Mucosa of rectum (tissue), 2 donors: ENCODE measurements at regions not wholly inside any gene's neighbourhood (a gene's known extent, or its start where the extent isn't known, plus 50 kb on each side); places are given as distances from the start of the nearest gene placed in this dataset.

Source experiments
- H3K27ac ChIP-seq, 2 donors: one replicate each; pipeline ENCODE4 v1.7.0; 2013; ENCODE audit warnings: inconsistent platforms in 2 of 2, low read depth in 2 of 2, low read length in 2 of 2
- H3K27me3 ChIP-seq, 2 donors: one replicate each; pipeline ENCODE4 v1.7.0; 2013; ENCODE audit warnings: low read length in 2 of 2; ENCODE audit not compliant: control insufficient read depth in 2 of 2, insufficient read depth in 2 of 2
- H3K36me3 ChIP-seq, 2 donors: one replicate each; pipeline ENCODE4 v1.7.0; 2013; ENCODE audit warnings: low read length in 2 of 2; ENCODE audit not compliant: control insufficient read depth in 2 of 2, insufficient read depth in 2 of 2
- H3K4me1 ChIP-seq, 2 donors: one replicate each; pipeline ENCODE4 v1.7.0; 2013; ENCODE audit warnings: low read length in 2 of 2, mild to moderate bottlenecking in 1 of 2; ENCODE audit not compliant: control insufficient read depth in 2 of 2, insufficient read depth in 2 of 2
- H3K4me3 ChIP-seq, 2 donors: one replicate each; pipeline ENCODE4 v1.7.0; 2013; ENCODE audit warnings: low read length in 2 of 2
- H3K9ac ChIP-seq, 2 donors: one replicate each; pipeline ENCODE4 v1.7.0; 2013; ENCODE audit warnings: low read length in 2 of 2, low read depth in 1 of 2, mild to moderate bottlenecking in 1 of 2
- H3K9me3 ChIP-seq, 2 donors: one replicate each; pipeline ENCODE4 v1.7.0; 2013; ENCODE audit warnings: low read length in 2 of 2; ENCODE audit not compliant: control insufficient read depth in 2 of 2
- donor health status: healthy.
- donor health status: Normal muscosa, but diverticular disease.

GRCh38 chr2:52882974-52883373 is 884.6 kb upstream of the CHAC2 start:
- no peaks in the 10 kb centered on the region for H3K4me1 ChIP-seq
- no peak overlapping the region for H3K27ac ChIP-seq
- H3K27me3 ChIP-seq = no peaks in the 10 kb centered on the region
- H3K36me3 ChIP-seq = no peaks in the 10 kb centered on the region
- H3K9ac ChIP-seq = no peak overlapping the region
- H3K4me3 ChIP-seq = no peak overlapping the region
- no peaks in the 10 kb centered on the region for H3K9me3 ChIP-seq

- H3K9ac ChIP-seq = no peak overlapping the region
- no peaks in the 10 kb centered on the region for H3K9me3 ChIP-seq
- H3K36me3 ChIP-seq = no peaks in the 10 kb centered on the region
- no peaks in the 10 kb centered on the region for H3K4me1 ChIP-seq
- no peak overlapping the region for H3K27ac ChIP-seq
- H3K27me3 ChIP-seq = no peaks in the 10 kb centered on the region
- no peak overlapping the region for H3K4me3 ChIP-seq
These were observed 886.0 kb upstream of the CHAC2 start for GRCh38 chr2:52881606-52882005.

- Histone ChIP-seq H3K36me3 (no peaks in the 10 kb centered on the region), H3K4me3 (no peak overlapping the region), H3K27ac (no peak overlapping the region), H3K4me1 (no peaks in the 10 kb centered on the region), H3K9me3 (no peaks in the 10 kb centered on the region), H3K27me3 (no peaks in the 10 kb centered on the region), H3K9ac (no peak overlapping the region)
These were observed 886.7 kb upstream of the CHAC2 start for GRCh38 chr2:52880872-52881271.

- Histone ChIP-seq H3K27ac (no peak overlapping the region), H3K9ac (no peak overlapping the region), H3K9me3 (no peaks in the 10 kb centered on the region), H3K4me3 (no peak overlapping the region), H3K36me3 (no peaks in the 10 kb centered on the region), H3K27me3 (no peaks in the 10 kb centered on the region), H3K4me1 (no peaks in the 10 kb centered on the region)
These were observed 888.0 kb upstream of the CHAC2 start for GRCh38 chr2:52879561-52879960.

- Histone ChIP-seq H3K36me3 (no peaks in the 10 kb centered on the region), H3K27me3 (no peaks in the 10 kb centered on the region), H3K4me3 (no peak overlapping the region), H3K9me3 (no peaks in the 10 kb centered on the region), H3K4me1 (no peaks in the 10 kb centered on the region), H3K9ac (no peak overlapping the region), H3K27ac (no peak overlapping the region)
These were observed 889.9 kb upstream of the CHAC2 start for GRCh38 chr2:52877703-52878102.

GRCh38 chr2:52874466-52875106 is 893.0 kb upstream of the CHAC2 start:
- Histone ChIP-seq H3K4me3 (no peak overlapping the region), H3K9me3 (no peaks in the 10 kb centered on the region), H3K36me3 (no peaks in the 10 kb centered on the region), H3K27me3 (no peaks in the 10 kb centered on the region), H3K27ac (no peak overlapping the region), H3K4me1 (no peaks in the 10 kb centered on the region), H3K9ac (no peak overlapping the region)

- no peak overlapping the region for H3K9ac ChIP-seq
- no peaks in the 10 kb centered on the region for H3K4me1 ChIP-seq
- no peak overlapping the region for H3K4me3 ChIP-seq
- no peaks in the 10 kb centered on the region for H3K27me3 ChIP-seq
- no peaks in the 10 kb centered on the region for H3K36me3 ChIP-seq
- H3K9me3 ChIP-seq = no peaks in the 10 kb centered on the region
- no peak overlapping the region for H3K27ac ChIP-seq
These were observed 904.8 kb upstream of the CHAC2 start for GRCh38 chr2:52862801-52863200.

- Histone ChIP-seq H3K9me3 (no peaks in the 10 kb centered on the region), H3K9ac (no peak overlapping the region), H3K36me3 (no peaks in the 10 kb centered on the region), H3K4me1 (no peaks in the 10 kb centered on the region), H3K27me3 (no peaks in the 10 kb centered on the region), H3K27ac (no peak overlapping the region), H3K4me3 (no peak overlapping the region)
These were observed 906.0 kb upstream of the CHAC2 start for GRCh38 chr2:52861596-52861995.

GRCh38 chr2:52859065-52859464 is 908.5 kb upstream of the CHAC2 start:
- H3K27me3 ChIP-seq = no peaks in the 10 kb centered on the region

GRCh38 chr2:52857722-52858121 is 909.9 kb upstream of the CHAC2 start:
- Histone ChIP-seq H3K9ac (no peak overlapping the region), H3K27ac (no peak overlapping the region), H3K27me3 (no peaks in the 10 kb centered on the region), H3K9me3 (no peaks in the 10 kb centered on the region), H3K36me3 (no peaks in the 10 kb centered on the region), H3K4me3 (no peak overlapping the region), H3K4me1 (no peaks in the 10 kb centered on the region)

More at GRCh38 chr2:52859065-52859464, 908.5 kb upstream of the CHAC2 start:
- Histone ChIP-seq H3K9ac (no peak overlapping the region), H3K9me3 (no peaks in the 10 kb centered on the region), H3K27ac (no peak overlapping the region), H3K4me3 (no peak overlapping the region), H3K36me3 (no peaks in the 10 kb centered on the region), H3K4me1 (no peaks in the 10 kb centered on the region)

GRCh38 chr2:52852006-52852405 is 915.6 kb upstream of the CHAC2 start:
- Histone ChIP-seq H3K9ac (no peak overlapping the region), H3K27ac (no peak overlapping the region), H3K4me1 (no peaks in the 10 kb centered on the region), H3K9me3 (no peaks in the 10 kb centered on the region), H3K4me3 (no peak overlapping the region), H3K27me3 (no peaks in the 10 kb centered on the region), H3K36me3 (no peaks in the 10 kb centered on the region)
